Panc1 (cell line): ENCODE measurements at regions not wholly inside any gene's neighbourhood (a gene's known extent, or its start where the extent isn't known, plus 50 kb on each side); places are given as distances from the start of the nearest gene placed in this dataset.

ENCODE experiments used
- REST ChIP-seq, 2 experiments: IDR thresholded peaks; 2 replicates each; pipeline ENCODE4 v1.6.1; 2011 to 2012; ENCODE audit warnings: low read depth in 2 of 2, control low read depth in 1 of 2, low read length in 1 of 2, mild to moderate bottlenecking in 1 of 2, moderate library complexity in 1 of 2; ENCODE audit not compliant: insufficient read depth in 1 of 2
- TF ChIP-seq, protein P1 (sequence below): fragments of 450-650 bp; IDR thresholded peaks from 2 replicates; pipeline ENCODE4 v1.5.1; 2017; ENCODE audit warnings: mild to moderate bottlenecking

- TF ChIP-seq REST (IDR thresholded peaks at IDR 0.05; ENCODE audit: insufficient read depth in 1 of 2, low read depth in 2 of 2, low read length in 1 of 2): no peak
- TF ChIP-seq, protein P1, sequence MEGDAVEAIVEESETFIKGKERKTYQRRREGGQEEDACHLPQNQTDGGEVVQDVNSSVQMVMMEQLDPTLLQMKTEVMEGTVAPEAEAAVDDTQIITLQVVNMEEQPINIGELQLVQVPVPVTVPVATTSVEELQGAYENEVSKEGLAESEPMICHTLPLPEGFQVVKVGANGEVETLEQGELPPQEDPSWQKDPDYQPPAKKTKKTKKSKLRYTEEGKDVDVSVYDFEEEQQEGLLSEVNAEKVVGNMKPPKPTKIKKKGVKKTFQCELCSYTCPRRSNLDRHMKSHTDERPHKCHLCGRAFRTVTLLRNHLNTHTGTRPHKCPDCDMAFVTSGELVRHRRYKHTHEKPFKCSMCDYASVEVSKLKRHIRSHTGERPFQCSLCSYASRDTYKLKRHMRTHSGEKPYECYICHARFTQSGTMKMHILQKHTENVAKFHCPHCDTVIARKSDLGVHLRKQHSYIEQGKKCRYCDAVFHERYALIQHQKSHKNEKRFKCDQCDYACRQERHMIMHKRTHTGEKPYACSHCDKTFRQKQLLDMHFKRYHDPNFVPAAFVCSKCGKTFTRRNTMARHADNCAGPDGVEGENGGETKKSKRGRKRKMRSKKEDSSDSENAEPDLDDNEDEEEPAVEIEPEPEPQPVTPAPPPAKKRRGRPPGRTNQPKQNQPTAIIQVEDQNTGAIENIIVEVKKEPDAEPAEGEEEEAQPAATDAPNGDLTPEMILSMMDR: no peak
Observed at GRCh38 chr12:115008929-115009328, 325.0 kb upstream of the TBX3 start.
